ENCODE measurements at regions not wholly inside any gene's neighbourhood (a gene's known extent, or its start where the extent isn't known, plus 50 kb on each side); places are given as distances from the start of the nearest gene placed in this dataset.

- TF ChIP-seq POLR2AphosphoS5 (IDR thresholded peaks at IDR 0.05; ENCODE audit: low read depth, low read length) (no peak), TAF1 (IDR thresholded peaks at IDR 0.05; ENCODE audit: borderline replicate concordance, low read depth, low read length) (no peak)
These were observed 120.6 kb upstream of the CDKN3 start for GRCh38 chr14:54275997-54276725.

Measured in GM12892 (cell line).